DMS114 treated with DMSO at 0.1 percent for 48 hours (cell line): ENCODE measurements at regions not wholly inside any gene's neighbourhood (a gene's known extent, or its start where the extent isn't known, plus 50 kb on each side); places are given as distances from the start of the nearest gene placed in this dataset.

Experiments used
- DNase-seq: peaks from one replicate; lab custom pipeline; 2025; ENCODE audit not compliant: unreplicated experiment; lab: John Stamatoyannopoulos, UW

DNA sequence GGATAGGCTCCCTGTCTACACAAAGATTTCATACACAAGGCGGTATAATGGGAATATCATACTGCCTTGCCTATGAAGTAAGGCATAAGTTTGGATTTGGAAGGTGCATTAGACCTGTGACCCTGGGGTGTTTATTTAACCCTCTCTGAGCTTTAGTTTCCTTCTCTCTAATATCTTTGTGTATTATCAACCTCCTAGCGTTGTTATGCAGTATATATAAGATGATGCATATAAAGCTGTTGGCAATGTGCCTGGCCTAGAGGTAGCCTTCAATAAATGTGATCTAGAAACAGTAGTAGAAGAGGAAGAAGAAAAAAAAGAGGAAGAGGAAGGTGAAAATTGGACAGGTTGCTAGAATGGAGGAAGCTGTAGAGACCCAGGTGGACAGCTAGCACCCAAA, 311.6 kb upstream of the CLINT1 start:
- DNase-seq, result no peak

DNA sequence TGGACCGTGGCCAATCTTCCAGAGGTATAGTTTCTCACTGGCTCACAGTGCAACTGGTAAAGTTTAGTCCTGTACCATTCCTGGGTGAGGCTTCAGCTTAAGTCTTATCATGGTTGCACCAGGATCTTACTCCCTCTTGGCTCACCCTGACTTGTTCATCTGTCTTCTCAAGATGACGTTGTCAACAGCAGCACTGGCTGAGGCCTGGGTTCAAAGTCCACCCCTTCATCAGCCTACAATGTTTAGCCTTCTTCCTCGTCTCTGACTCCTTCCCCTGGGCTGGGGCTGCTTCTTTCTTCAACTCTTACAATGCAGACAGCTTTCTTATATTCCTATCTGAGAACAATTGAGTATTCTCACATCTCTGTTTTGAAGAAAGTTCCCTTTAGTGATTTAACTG, 311.1 kb upstream of the CLINT1 start:
- no peak for DNase-seq

DNA sequence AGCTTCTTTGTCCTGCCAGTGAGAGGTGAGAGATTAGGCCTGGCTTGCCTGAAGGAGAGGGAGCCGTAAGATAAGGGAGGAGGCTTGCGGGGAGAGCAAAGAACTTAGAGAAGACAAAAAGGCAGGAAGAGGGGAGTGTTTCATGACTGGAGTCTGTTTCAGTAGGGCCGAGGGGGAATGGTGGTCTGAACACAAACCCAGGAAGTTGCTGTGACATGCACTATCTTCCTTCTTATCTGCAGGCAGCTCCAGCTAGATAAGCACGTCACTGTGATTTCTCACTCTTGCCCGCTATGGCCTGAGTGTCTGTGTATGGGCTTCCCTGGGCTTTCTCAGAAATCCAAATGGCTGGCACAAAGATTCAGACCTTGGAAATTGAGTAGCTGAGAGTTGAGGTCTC, 307.5 kb upstream of the CLINT1 start:
- DNase-seq, result no peak

- DNase-seq, result no peak
These were observed 306.7 kb upstream of the CLINT1 start for GRCh38 chr5:158165647-158166046.

DNA sequence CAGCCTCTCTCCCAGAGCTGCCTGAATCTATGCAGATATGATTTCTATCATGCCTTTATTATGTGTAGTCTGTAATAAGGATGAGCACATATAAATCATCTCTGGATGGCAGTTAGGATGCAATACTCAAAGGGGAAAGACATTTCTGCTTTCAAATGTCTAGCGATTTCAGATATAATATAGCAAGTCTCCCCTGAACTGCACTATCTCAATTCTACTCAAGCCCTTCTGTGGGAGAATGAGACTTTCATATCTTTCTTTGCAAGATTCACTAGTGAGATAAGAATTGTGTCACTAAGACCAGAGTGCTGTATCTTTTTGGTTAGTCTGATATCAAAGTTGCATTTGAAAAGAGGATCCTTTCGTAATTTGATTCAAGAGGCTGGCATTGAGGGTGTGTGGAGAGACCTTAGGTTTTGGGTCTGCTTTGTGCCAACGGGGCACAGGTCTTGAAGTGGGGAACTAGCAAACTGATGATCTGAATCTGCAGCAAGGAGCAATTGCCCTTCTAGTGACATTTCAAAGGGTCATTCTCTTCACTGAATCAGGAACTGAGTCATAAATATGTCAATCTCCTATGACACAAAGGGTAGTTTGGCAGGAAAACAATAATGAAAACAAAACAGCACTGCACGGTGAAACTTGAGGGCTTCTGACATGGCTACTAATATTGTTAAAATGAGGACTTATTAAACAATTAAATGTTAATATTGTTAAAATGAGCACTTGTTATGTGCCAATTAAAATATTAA, 305.5 kb upstream of the CLINT1 start:
- no peak for DNase-seq

DNA sequence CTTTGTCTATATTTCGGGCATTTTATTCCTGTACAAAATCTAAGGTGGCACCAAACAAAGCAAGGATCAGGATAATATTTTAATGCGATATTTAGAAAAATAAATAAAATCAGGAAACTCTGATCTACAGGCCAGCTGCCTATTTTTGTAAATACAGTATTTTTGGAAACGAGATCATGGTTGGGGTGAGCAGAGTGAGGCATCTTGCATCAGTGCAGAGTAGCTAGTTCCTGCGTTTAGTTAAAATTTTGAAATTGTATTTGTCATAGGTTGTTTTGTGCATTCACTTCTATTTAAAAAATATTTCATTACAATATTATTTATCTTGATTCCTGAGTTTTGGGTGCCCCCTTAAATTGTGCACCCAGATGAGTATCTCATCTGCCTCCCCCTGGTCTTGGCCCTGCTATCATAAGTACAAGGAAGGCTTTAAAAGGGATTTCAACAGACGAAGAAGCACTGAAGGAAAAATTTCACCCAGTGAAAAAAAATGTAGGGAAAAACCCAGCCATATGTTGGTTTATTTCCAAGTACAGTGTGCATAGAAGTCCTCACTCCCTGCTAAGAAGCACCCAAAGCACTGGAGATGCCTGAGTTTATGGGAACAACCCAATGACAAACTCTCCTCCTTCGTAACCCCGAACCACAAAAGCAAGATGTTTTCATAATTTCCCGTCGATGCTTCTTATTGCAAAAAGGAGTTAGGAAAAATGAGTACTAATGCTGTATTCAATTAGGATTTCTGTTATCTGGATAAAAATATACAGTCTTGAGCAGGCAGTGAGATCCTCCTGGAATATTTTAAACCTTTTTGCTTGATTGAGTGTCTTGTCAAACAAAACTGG, 304.7 kb upstream of the CLINT1 start:
- DNase-seq, result no peak

DNA sequence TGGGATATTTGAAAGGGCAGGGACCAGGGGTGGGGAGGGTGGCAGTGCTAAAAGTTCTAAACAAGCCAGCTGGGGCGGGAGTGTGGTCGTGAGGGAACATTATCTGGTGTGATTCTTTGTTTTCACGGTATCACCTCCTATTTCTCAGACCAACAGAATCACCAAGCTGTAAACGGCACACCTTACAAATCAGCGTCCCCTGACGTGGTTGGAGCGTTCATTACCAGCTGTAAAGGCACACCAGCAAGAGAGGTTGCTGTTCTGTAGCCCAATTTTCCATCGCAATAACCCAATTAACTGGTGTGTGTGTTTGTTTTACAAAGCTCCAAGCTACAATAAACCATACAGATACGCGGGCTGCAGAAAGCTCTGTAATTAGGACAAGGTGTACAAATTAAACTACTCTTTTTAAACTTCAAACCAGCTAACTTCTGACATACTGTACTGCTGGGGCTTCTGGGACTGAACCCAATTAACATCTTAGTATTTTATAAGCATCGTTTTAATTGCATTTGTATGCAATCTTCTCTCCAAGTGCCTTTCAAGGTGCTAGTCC, 303.6 kb upstream of the CLINT1 start:
- no peak for DNase-seq

- DNase-seq, result no peak
These were observed 303.1 kb upstream of the CLINT1 start for GRCh38 chr5:158162026-158162425.

DNA sequence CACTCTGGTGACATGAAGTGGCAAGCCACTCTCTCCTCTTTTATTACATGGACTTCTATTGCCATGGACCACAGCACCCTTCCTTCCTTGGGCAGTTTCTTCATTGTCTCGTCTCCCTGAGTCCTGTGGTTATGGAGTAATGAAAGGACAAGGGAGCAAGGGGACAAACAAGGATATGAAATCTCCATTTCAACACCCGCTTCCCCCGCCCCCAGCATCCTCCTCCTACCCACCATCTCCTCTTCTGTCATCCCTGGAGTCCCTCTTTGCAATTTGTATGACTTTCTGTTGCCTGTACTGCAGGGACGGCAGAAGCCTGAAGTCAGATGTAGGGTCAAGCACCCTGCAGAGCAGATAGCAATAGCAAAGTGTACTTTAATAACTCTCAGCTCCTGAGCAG, 300.7 kb upstream of the CLINT1 start:
- DNase-seq, result no peak

DNA sequence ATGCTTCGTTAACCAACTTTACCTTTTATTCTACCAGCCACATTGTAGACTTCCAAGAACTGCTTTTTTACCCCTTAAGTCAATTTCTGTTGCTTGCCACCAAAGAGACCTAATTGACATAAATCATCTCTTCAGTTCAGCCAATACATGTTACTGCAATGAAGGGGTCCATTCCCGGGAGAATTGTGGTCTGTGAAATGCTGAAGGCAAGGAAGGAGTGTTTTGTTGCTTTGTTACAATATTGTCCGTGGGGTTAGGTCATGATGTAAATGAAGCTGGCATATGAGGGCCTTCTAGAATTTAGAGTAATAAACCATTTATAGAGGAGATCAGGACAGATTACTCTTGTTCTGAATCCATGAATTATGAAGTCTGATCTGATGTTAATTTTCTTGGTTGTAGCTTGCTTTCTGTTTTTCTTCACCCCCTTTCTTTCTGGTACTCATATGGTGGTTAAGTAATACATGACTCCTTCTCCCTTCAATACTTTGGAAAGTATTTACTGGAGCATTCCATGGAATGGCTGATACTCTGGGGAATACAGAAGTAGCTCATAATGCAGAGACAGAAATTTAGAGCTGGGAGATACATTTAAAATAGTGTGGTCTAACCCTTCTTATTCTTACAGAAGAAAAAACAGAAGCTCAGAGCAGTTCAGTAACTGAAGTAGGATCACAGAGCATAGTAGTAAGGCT, 297.0 kb upstream of the CLINT1 start:
- DNase-seq, result no peak

DNA sequence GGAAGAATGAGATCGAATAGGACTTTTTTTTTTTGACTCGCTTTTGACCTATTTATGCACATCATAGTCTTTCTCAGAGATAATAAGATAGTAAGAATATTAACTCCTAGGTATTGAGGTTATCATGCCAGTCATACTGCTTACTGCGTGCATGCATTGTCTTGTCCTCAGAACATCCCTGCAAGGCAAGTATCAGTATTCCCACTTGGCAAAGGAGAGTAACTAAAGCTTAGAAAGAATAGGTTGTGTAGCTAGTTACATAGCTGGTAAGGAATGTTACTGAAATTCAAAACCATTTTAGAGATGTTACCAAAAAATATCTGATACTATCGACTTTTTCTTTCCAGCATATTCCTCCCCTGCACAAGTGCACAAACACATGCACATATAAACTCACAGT, 296.1 kb upstream of the CLINT1 start:
- no peak for DNase-seq

- DNase-seq, result no peak
These were observed 295.5 kb upstream of the CLINT1 start for GRCh38 chr5:158154226-158155005.

- DNase-seq, result no peak
These were observed 294.6 kb upstream of the CLINT1 start for GRCh38 chr5:158153508-158153907.

DNA sequence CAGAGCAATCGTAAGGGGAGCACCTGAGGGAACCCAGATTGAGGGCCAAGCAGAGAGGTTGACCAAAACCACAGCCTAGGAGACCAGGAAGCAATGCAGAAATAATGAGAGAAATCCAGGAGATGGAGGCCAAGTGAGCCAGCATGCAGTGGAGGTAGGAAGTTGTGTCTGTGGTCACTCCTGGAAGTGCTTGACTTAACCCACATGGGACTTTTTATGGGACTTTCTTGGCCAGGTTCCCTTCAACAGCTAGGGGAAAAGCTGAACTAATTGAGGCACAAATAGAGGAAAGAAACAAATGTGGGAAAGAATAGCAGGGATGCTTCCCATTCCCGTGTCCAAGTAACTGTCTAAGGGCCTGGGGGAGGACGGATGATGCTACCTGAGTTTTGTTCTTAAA, 293.2 kb upstream of the CLINT1 start:
- DNase-seq, result no peak

DNA sequence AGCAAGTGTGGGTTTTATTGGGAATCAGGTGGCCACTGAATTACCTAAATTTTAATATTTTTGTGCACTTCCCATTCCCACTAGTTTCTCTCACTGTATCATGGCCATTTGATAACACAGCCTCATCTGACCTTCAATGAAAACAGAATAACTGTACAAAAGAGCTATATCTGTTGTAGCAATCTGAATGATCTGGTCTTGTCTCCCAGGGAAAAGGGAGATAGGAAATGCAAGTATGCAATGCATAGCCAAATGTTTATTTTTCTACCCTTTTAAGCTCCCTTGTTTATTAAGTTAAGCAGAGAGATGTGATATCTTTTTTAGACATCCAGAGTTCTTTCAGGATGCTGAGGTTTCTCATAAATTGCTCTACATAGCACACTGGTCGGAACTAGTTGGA, 288.3 kb upstream of the CLINT1 start:
- DNase-seq, result no peak

DNA sequence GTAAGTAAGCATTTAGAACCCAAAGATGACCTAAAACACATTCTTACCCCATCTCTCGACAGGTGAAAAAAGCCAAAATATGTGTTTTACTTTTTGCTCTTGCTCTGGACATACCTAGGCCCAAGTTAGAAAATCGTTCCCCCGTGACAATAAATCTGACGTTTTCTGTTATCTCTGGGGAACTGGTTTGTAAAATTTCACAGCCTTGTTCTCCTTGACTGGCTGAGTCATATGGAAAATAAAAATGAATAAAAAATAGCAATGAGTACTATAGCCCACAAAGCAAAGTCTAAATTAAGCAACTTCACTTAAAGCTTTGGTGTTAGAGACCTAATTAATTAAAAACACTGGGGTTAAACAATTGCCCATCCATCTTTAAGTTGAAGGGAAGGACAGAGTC, 286.9 kb upstream of the CLINT1 start:
- DNase-seq, result no peak

- DNase-seq, result no peak
These were observed 284.1 kb upstream of the CLINT1 start for GRCh38 chr5:158143081-158143480.

GRCh38 chr5:158142156-158142555, 283.2 kb upstream of the CLINT1 start:
- no peak for DNase-seq

GRCh38 chr5:158140120-158140731, 281.3 kb upstream of the CLINT1 start:
- DNase-seq, result no peak

DNA sequence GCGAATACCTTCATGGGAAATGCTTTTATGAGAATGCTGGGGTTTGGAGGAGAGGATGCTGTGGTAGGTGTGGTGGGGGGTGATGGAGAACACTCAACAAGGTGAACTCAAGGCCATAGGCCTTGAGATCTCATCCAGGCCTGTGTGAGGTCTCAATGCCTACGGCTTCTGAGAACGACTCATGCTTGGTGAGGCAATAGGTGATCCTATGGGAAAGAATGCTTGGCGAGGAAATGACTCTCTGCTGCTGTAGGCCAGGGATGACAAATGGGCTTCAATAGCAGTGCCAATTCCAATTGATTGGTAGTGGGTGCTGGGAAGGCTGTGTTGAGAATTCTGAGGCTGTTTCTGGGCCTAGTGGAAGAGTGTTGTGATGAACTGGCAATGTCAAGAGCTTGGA, 280.2 kb upstream of the CLINT1 start:
- no peak for DNase-seq
